ENCODE measurements at regions not wholly inside any gene's neighbourhood (a gene's known extent, or its start where the extent isn't known, plus 50 kb on each side); places are given as distances from the start of the nearest gene placed in this dataset.
A peak's percentile ranks its signal among the peaks of the same experiment; 100 is the strongest.
"Not testable (repeated sequence)": the region's sequence is repeated elsewhere in the genome, so short reads cannot be mapped to it uniquely, and the experiment has no call there.

DNA sequence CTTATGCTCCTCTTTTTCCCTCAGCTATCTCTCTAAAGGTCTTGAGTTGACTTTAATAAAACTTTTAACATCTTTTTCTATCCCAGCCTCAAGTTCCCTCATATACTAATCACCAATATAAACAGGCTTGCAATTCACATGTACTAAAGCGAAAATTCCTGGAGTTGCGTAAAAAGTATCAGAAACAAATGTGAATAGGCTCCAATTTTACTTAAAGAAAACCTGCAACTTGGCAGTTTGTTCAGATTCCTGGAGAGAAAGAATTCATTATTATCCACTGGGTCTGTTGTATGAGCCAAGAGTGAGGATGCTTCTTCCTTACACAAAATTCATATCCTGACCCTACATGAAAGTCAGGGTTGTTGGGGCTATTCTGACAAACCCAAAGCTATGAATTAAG lies 384.2 kb downstream of the DTWD2 start:
- no peak for DNase-seq (ENCODE audit: low spot score)

DNA sequence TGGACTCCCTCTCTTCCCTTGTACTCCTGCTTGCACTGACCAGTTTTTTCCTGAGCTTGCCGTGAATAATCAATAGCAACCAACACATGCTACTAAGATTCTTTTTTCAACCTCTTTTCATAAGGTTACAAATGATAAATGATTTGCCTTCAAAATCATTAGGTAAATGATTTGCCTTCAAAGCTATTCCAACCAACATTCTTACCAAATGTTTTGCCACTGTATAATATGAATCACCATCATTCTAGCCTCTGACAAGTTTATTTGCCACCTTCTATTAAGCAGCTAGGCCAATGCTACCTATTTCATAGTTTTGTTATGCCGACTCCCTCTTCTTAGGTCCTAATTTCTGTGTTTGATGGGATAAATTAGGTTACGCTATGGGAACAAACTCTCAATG lies 385.1 kb downstream of the DTWD2 start:
- no peak for DNase-seq (ENCODE audit: low spot score)

DNA sequence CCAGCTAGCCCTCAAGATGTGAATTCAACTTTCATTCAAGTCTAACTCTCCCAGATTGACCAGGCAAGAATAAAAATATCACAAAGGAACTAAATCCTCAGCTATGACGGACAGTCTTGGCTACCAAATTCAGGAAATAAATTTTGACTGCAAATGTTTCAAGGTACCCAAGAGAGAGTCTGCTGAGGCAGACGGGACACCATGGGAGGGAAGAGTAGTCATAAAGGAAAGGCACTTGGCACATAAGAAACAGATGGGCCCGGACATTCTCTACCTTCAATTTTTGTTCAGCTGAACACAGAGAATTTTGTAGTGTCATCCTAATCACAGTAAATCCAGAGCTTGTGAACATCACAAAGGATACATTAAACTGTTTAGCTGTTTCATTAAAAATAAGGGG lies 390.0 kb downstream of the DTWD2 start:
- no peak for DNase-seq (ENCODE audit: low spot score)

DNA sequence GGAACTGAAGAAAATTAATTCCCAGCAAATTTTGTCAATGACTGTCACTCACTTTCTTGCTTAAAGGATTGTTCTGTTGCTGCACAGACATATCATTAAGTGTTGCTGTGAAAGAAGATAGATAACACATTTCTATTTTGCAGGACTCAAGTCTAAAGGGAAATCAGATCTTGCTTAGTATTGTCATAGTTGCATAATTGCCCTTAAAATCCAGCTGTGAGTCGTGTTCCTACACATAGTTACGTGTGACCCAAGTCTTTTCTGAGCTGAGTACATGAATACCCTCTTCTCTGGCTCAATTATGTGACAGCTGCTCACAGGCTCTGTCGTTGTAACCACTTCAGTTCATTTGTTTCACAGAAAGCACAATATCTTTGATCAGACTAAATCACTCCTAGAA lies 390.8 kb downstream of the DTWD2 start:
- no peak for DNase-seq (ENCODE audit: low spot score)

DNA sequence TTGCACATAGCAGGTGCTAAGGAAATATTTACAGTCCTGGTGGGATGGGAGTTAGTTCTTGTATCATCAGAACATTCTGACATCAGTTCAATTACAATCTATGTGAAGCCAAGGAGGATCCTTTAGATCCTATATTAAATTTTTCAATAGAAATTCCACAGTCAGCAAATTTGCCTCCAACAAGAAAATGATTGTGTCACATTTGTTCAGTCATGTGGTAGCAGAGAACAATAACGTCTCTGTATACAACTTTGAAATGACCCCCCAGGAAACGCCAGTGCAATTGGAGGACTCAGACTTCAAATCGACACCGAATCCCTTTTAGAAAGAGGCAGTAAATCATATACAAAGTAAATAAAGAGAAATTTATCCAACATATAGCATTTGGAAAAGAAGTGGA lies 392.1 kb downstream of the DTWD2 start:
- DNase-seq (ENCODE audit: low spot score) = no peak

DNA sequence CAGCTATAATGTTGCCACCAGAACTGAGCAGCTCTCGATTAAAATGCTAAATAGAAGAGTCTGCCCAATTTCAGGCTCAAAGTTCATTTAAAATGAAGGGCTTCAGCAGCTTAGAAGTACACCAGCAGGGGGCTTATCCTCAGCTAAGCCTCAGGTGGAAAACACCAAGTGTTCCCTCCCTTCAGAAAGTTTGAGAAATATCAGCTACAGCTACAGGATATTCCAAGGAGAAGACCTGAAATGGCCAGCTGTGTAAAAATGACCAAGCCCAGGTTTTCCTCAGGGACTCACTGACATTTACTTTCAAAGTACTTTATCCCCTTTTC lies 395.4 kb downstream of the DTWD2 start:
- DNase-seq (ENCODE audit: low spot score) = no peak

DNA sequence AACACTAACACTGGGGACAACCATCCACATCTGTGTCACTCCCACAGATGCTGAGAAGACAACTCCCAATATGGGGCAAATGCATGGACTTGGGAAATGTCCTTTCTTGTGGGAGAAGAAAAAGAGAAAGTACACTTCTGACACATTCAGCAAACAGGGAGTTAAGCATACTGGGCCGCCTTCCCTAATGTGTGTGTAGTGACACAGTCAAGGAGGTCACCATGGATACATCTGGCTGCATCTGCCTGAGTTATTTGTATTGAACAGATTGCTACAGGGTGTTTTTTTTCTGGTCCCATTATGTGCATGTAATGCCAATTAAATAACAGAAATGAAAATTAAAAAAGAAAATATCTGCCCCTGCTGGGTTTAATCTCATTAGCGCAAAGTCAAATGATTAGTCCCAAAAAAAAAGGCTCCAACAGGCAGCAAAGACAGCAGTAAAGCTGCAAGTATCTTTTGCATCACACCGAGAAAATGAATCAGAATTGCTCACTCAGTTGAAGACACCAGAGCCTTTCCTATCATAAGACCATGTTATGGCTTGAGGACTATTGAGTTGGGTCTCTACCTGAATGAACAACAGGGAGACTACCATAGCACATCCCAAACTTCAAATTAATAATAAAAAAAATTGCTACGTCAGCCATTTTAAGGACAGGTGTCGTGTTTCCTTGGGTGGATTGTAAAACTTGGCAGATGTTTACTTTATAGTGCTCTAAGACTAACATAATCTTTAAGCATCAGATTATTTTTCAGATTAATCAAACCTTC lies 395.9 kb downstream of the DTWD2 start:
- DNase-seq (ENCODE audit: low spot score) = no peak

DNA sequence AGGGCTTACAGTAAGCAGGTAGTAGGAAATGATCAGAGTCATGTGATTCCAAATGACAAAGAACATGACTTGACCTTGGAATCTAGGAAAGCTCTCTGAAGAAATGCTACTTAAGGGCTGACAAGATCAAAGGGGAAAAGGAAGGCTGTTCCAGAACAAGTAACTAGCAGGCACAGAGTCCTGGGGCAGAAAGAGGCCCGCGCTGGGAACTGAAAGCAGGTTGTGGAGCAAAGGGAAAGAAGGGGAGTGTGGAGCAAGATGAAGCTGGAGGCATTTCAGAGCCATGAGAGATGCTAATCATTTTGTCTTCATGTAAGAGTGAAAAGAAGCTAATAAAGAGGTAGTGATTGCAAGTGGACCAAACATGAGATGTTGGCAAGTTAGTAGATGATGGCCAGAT lies 397.5 kb downstream of the DTWD2 start:
- DNase-seq (ENCODE audit: low spot score) = no peak

DNA sequence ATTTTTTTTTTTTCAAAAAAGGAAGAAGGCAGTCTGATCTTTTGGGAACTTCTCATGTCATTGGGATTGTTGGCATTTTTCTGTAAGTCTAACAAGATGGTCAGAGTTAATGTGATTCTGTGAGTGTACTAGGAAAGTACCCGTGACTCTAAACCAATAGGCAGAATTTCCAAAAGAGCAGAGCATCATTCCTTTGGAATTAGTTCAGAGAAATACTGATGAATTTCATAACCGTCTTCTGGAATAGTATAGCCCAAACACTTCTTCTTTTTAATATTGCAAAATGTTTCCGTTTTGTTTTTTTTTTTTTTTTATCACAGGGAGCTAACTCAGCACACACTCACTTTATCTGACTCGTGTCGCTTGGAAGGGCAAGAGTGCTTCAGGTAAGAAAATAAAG lies 407.4 kb downstream of the DTWD2 start:
- no peak for DNase-seq (ENCODE audit: low spot score)

DNA sequence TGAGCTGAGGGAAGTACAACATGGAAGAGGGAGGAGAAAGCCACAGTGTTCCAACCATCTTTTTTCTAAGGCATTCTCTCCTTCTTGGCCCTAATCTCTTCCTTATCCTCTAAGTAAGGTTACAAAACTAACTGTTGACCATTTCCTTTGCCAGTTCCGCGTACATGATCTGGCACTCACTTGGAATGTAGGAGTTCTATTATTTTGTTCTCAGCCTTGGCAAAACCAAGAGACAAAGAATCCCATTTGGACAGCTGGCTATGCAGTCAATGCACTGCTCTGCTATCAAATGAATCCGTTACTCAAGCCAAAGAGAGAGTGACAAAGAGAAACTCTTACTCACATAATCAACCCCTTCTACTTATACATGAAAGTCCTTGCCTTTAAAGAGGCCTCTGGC lies 410.3 kb downstream of the DTWD2 start:
- no peak for DNase-seq (ENCODE audit: low spot score)

DNA sequence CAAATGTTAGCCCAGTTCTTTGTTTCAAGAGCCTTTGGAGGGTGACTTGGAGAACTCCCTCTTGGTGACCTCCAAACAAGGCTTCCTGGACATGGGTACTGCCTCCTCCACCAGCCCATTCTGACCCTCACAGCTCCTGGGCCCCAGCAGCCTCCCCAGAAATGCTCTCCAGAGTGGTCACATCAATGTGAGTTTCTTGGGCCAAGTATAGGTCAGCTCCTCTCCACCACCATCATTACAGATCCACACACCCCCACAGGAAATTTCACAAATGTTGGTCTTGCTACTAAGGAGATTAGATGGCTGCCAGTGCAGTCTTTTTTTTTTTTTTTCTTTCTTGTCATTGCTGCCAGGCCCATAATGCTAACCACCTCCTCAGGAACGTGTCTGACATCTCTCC lies 410.7 kb downstream of the DTWD2 start:
- DNase-seq (ENCODE audit: low spot score) = no peak

DNA sequence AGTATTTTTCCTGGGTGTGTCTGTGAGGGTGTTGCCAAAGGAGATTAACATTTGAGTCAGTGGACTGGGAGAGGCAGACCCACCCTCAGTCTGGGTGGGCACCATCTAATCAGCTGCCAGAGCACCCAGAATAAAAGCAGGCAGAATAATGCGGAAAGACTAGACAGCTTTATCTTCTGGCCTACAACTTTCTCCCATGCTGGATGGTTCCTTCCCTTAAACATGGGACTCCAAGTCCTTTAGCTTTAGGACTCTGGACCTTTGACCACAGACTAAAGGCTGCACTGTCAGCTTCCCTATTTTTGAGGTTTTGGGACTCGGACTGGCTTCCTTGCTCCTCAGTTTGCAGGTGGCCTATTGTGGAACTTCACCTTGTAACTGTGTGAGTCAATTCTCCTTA lies 418.1 kb downstream of the DTWD2 start:
- not testable (repeated sequence) for DNase-seq (ENCODE audit: low spot score)

DNA sequence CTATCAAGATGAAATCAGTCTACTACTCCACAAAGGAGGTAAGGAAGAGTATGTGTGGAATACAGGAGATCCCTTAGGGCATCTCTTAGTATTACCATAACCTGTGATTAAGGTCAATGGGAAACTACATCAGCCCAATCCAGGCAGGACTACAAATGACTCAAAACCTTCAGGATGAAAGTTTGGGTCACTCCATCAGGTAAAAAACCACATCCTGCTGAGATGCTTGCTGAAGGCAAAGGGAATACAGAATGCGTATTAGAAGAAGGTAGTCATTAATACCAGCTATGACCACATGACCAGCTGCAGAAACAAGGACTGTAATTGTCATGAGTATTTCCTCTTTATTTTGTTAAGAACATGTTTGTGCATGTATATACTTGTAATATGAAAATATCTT lies 418.8 kb downstream of the DTWD2 start:
- not testable (repeated sequence) for DNase-seq (ENCODE audit: low spot score)

DNA sequence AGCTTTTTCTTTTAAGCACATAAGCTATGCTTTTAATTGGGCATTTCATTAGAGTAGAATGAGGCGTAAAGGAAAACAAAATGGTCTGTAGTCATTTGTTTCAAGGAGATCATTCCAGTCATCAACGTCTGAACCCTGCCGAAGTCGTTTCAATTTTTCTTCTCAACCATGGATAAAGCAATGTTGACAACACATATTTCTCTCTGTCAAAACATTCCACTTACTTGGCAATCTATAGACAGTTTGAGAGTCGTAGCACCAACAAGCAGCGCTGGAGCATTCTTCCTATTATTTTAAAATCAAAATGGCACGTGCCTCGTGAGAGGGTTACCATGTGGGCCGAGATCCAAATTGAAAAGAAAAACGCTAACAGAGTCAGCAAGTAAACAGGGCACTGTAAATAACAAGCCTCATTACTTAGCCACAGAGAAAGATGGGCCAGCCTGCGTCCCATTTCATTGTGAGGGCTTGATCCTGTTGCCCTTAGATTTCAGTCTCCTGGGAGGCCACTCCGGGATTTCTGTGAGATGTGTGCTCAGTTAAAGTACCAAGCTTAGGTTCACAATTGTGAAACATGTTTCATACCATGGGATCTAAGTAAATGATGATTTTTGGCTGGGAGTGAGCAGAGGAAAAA lies 422.9 kb downstream of the DTWD2 start:
- DNase-seq (ENCODE audit: low spot score) = no peak

DNA sequence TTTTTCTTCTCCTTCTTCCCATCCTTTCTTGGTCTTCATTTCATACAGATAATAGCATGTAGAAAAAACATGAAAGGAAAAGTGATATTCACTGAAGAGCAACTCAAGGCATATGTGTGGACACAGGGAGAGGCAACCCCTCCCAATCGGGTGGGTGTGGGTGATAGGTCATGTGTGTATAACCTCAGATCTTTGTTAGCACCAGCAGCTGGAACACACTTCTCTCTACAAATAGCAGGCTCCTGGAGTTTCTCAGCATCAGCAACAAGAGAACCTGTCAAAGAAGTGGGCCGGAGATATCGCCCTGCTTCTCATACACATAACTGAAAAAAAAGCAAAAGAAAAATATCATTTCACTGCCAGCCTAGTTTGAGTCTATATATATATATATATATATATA lies 426.4 kb downstream of the DTWD2 start:
- peak; percentile 14 for DNase-seq (ENCODE audit: low spot score)

DNA sequence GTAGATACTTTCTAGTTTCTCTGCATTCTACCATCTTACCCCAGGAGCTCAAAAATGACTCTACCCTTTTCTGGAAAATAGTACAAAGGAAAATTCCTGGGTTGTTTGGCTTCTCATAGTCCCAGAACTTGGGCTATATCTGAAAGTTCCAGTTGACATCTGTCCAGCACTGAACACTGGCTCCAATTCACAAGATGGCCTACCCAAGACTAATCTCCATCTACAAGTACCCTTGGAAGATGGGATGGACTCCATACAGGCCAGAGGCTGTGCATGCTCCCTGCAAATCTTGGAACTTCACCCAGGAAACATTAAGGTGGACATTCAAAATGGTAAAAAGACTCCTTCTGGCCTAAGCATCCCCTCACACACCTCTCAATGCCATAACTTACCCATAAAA lies 427.1 kb downstream of the DTWD2 start:
- no peak for DNase-seq (ENCODE audit: low spot score)

DNA sequence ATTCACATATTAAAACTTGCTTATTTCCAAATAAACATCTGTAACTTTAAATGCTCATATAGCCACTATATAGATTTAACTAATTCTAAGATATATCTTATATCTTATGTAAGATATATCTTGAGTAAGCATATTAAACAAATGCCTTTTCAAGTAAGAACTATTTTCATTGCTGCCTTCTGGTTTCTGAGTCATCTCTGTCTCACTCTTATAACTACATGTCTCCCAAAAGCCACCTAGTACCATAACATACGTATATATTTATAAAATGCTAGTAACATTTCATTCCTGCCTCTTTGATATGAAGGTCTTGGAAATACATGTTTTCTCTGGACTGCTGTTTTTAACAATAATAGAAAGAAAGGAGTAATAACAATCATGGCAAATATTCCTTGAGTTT lies 429.5 kb downstream of the DTWD2 start:
- no peak for DNase-seq (ENCODE audit: low spot score)

DNA sequence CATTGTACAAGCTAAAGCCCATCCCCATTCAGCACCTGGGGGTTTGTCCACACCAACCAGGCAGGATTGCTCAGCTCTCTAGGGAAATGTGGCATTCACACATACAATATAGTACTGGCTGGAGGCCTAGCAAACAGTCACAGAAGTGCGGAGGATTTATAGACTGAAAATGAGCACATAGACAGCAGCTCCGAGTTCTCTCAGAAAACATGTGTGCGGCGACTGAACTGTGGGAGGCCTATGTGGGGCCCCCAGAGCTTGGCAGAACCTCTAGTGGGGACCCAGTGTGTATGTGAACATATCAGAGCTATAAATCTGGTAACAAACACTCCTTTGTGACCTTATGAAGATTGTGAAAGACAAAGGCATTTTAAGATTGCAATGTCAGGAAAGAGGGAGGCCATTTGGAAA lies 431.1 kb downstream of the DTWD2 start:
- DNase-seq (ENCODE audit: low spot score) = peak; percentile 39

DNA sequence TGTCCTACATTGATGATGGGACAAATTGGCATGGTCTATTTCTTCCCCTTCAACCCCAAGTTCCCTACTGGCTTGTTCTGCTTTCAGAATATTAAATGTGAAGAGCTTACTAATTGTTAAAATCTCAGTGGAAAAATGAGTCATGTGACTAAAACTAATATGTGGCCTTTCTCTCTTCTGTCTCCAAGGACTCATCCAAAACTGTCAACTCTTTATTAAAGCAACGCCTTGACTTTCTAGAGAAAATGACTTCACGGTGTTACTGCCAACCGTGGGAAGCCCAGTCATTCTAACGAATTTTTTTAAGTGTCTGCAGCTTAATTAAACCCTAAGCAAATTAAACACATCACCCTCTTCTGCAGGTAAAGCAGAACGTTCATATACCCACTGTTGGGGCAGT lies 431.6 kb downstream of the DTWD2 start:
- no peak for DNase-seq (ENCODE audit: low spot score)

DNA sequence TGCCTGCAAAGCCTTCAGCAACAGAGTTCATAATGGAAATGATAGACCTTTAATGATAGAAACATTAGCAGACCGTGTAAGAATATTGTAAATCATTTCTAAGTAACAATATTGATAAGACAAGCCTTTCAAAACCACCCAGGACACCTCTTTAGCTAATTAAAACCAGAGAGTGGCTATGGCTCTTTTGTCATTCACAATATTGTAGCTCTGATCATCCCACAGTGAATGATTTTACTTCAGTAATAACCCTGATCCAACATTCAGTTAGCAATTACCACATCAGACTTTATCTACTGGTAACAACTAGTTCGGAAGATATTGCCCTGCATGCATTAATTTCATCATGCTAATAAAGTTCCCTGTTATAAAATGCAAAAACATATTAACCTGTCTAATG lies 432.6 kb downstream of the DTWD2 start:
- DNase-seq (ENCODE audit: low spot score) = no peak

DNA sequence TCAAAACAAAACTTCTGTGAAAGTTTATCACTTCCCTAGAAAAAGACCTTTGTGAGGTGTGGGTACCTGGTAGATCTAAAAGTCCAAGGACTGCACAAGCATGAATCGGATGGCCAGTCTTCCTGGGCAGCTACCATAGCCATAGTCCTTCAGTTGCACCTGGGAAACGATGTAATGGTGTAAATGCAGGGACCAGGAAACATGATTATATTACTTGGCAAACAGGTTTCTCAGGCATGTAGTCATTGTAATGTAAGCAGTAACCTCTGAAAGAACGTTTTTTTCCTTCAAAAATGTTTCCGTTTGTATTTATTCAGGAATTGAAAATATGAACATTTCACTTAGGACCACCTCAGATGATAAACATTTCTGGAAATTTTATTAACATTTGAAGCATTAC lies 433.4 kb downstream of the DTWD2 start:
- DNase-seq (ENCODE audit: low spot score) = no peak

DNA sequence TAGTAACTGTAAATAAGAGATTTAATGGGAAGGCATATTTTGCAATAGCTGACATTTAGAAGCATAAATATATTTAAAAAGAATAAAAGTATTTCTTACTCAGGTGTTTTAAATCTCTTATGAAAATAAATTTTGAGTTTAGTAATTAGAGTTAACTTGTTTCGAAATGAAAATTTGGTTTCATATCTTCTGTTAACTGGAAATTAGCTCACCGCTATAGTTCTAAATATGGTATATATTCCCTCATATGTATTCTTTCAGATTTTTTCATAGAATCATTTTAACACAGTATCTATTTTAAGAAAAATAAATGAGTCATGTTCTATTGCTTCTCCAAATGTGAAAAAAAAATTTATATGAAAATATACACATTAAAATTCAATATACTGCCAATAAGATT lies 434.1 kb downstream of the DTWD2 start:
- DNase-seq (ENCODE audit: low spot score) = no peak

DNA sequence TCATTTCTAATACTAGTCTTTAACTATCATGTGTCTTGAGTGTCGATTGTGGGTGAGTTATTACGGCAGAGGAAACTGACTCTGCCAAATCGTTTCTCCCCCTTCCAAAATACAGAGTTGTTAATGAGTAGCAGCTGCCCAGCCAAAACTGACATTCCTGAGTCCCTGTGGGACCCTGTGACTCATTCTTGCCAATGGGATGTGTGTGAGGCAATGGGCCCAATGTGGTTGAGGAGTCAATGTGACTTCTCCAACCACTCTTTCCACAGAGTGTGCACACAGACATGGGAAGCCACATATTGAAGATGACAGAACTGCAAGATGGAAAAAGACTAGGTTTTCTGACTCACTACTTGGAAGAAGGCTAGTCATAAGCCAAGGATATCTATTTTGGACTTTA lies 434.7 kb downstream of the DTWD2 start:
- DNase-seq (ENCODE audit: low spot score) = no peak

DNA sequence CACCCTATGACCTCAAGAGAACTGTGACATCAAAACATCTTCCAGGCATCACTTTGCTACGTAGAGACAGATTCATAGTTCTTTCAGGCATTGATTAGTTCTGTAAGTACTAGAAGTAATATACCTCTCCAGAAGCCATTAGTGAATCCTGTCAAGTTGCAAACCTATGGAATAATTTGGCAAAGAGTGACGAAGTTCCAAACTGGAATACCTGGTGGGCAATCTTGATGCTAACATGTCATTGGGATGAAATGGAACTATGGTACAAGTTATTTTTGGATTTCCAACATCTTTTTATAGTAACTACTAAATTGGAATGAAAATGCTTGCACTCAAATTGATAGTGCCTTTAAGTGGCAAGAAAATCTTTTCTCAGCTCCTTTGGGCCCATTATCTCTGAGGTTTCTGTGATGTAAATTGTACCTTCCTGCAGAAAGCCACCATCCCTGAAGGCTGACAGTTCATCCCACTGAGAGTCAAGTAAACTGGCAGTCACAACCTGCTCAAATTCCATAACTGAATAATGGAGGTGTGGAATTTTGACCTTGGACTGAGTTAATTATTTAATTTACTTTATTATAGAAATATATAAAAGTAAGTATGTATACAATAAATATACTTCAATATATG lies 435.5 kb downstream of the DTWD2 start:
- no peak for DNase-seq (ENCODE audit: low spot score)
